Loucy (cell line): ENCODE measurements at regions not wholly inside any gene's neighbourhood (a gene's known extent, or its start where the extent isn't known, plus 50 kb on each side); places are given as distances from the start of the nearest gene placed in this dataset.
"Not testable (repeated sequence)": the region's sequence is repeated elsewhere in the genome, so short reads cannot be mapped to it uniquely, and the experiment has no call there.

Experiments
- H2AFZ ChIP-seq: fragments of 200-600 bp; sonication (generic); 2 replicates; pipeline ENCODE4 v1.6.0; 2016; ENCODE audit warnings: antibody characterized with exemption, mild to moderate bottlenecking, low read length, moderate library complexity
- H3F3A ChIP-seq: fragments of 200-600 bp; 2 replicates; pipeline ENCODE4 v1.6.0; 2016; ENCODE audit warnings: antibody characterized with exemption, low read depth, mild to moderate bottlenecking
- H3K27me3 ChIP-seq: fragments of 200-600 bp; sonication (generic); 2 replicates; pipeline ENCODE4 v1.6.1; 2014; ENCODE audit warnings: low read length, mild to moderate bottlenecking; ENCODE audit not compliant: insufficient read depth, poor library complexity, severe bottlenecking
- H3K36me3 ChIP-seq: fragments of 200-600 bp; sonication (generic); 2 replicates; pipeline ENCODE4 v1.6.1; 2016; ENCODE audit warnings: low read length; ENCODE audit not compliant: insufficient read depth
- H3K4me1 ChIP-seq: fragments of 200-600 bp; sonication (generic); 2 replicates; pipeline ENCODE4 v1.5.1; 2014; ENCODE audit warnings: low read length, mild to moderate bottlenecking; ENCODE audit not compliant: insufficient read depth, poor library complexity, severe bottlenecking
- H3K4me2 ChIP-seq: fragments of 200-600 bp; sonication (generic); 2 replicates; pipeline ENCODE4 v1.6.0; 2014; ENCODE audit warnings: antibody characterized with exemption, low read length, low read depth, mild to moderate bottlenecking; ENCODE audit not compliant: poor library complexity, severe bottlenecking
- H3K4me3 ChIP-seq: fragments of 200-600 bp; sonication (generic); 2 replicates; pipeline ENCODE4 v1.5.1; 2014; ENCODE audit warnings: low read length, mild to moderate bottlenecking, mixed read lengths; ENCODE audit not compliant: poor library complexity, severe bottlenecking
- H3K79me2 ChIP-seq: fragments of 200-600 bp; sonication (generic); 2 replicates; pipeline ENCODE4 v1.6.1; 2014; ENCODE audit warnings: low read length; ENCODE audit not compliant: insufficient read depth
- H3K9ac ChIP-seq: fragments of 200-600 bp; sonication (generic); 2 replicates; pipeline ENCODE4 v1.6.0; 2014; ENCODE audit warnings: mild to moderate bottlenecking, low read depth, low read length, moderate library complexity; ENCODE audit not compliant: poor library complexity, severe bottlenecking
- H3K9me2 ChIP-seq: fragments of 200-600 bp; sonication (generic); replicated peaks from 2 replicates; pipeline ENCODE4 v1.6.1; 2016; ENCODE audit warnings: low read depth, low read length, mixed read lengths
- H3K9me3 ChIP-seq: fragments of 200-600 bp; sonication (generic); 2 replicates; pipeline ENCODE4 v1.6.1; 2014; ENCODE audit warnings: mild to moderate bottlenecking, antibody characterized with exemption, low read length, low read depth; ENCODE audit not compliant: insufficient read depth
- H4K20me1 ChIP-seq: fragments of 200-600 bp; sonication (generic); 2 replicates; pipeline ENCODE4 v1.6.0; 2014; ENCODE audit warnings: antibody characterized with exemption, low read length, mild to moderate bottlenecking; ENCODE audit not compliant: insufficient read depth, poor library complexity, severe bottlenecking
- CTCF ChIP-seq: fragments of 200-600 bp; sonication (generic); conservative IDR thresholded peaks from 2 replicates; pipeline ENCODE4 v1.5.1; 2014; ENCODE audit warnings: mild to moderate bottlenecking, antibody characterized with exemption, low read length
- EZH2phosphoT487 ChIP-seq: fragments of 200-600 bp; IDR thresholded peaks from 2 replicates; pipeline ENCODE4 v1.6.1; 2018; ENCODE audit warnings: antibody characterized with exemption, mild to moderate bottlenecking, moderate library complexity, borderline replicate concordance

- H3F3A ChIP-seq: peaks cover 14% of the 10 kb centered on the region
- peaks cover 45% of the 10 kb centered on the region for H3K4me1 ChIP-seq
- peak overlapping the region; percentile 54; the same call in 1 of the 2 replicates for H2AFZ ChIP-seq
Observed at GRCh38 chr1:234848972-234849649, 239.1 kb upstream of the IRF2BP2 start.

GRCh38 chr1:234846813-234847212 lies 236.8 kb upstream of the IRF2BP2 start:
- not testable (repeated sequence) for H3K9me2 ChIP-seq, H3K9me3 ChIP-seq, H3K36me3 ChIP-seq, H2AFZ ChIP-seq, H4K20me1 ChIP-seq, H3K79me2 ChIP-seq, H3K4me3 ChIP-seq, H3K9ac ChIP-seq, H3K27me3 ChIP-seq, H3K4me2 ChIP-seq
- peaks cover 62% of the 10 kb centered on the region for H3K4me1 ChIP-seq
- peaks cover 15% of the 10 kb centered on the region for H3F3A ChIP-seq

More at GRCh38 chr1:234848972-234849649, 239.1 kb upstream of the IRF2BP2 start:
- Histone ChIP-seq H3K9me2 (no peaks in the 10 kb centered on the region), H3K4me3 (no peak overlapping the region), H3K27me3 (no peaks in the 10 kb centered on the region), H3K36me3 (no peaks in the 10 kb centered on the region), H3K4me2 (no peak overlapping the region), H3K9me3 (no peaks in the 10 kb centered on the region), H3K79me2 (no peaks in the 10 kb centered on the region), H4K20me1 (no peaks in the 10 kb centered on the region), H3K9ac (no peak overlapping the region)
- TF ChIP-seq CTCF (peak; percentile 47), EZH2phosphoT487 (no peak)

GRCh38 chr1:234845836-234846235 lies 235.9 kb upstream of the IRF2BP2 start:
- Histone ChIP-seq H3K27me3 (no peaks in the 10 kb centered on the region), H2AFZ (no peak overlapping the region), H3K4me1 (peaks cover 64% of the 10 kb centered on the region), H4K20me1 (no peaks in the 10 kb centered on the region), H3K9me3 (no peaks in the 10 kb centered on the region), H3K4me3 (peak overlapping the region; percentile 66), H3K36me3 (no peaks in the 10 kb centered on the region), H3K9ac (peak overlapping the region; percentile 76), H3K9me2 (no peaks in the 10 kb centered on the region), H3K4me2 (peak overlapping the region; percentile 84), H3K79me2 (no peaks in the 10 kb centered on the region), H3F3A (peaks cover 15% of the 10 kb centered on the region)
- TF ChIP-seq EZH2phosphoT487 (no peak), CTCF (no peak)

- Histone ChIP-seq H3K4me2 (peak overlapping the region; percentile 84), H3K79me2 (no peaks in the 10 kb centered on the region), H4K20me1 (no peaks in the 10 kb centered on the region), H3K4me3 (peak overlapping the region; percentile 66), H3K4me1 (peaks cover 70% of the 10 kb centered on the region), H3K9ac (peak overlapping the region; percentile 76), H3K36me3 (no peaks in the 10 kb centered on the region), H2AFZ (no peak overlapping the region), H3F3A (peaks cover 15% of the 10 kb centered on the region), H3K9me3 (no peaks in the 10 kb centered on the region), H3K27me3 (no peaks in the 10 kb centered on the region), H3K9me2 (no peaks in the 10 kb centered on the region)
- TF ChIP-seq CTCF: no peak
- TF ChIP-seq EZH2phosphoT487: no peak
Observed at GRCh38 chr1:234845097-234845660, 235.2 kb upstream of the IRF2BP2 start.
